ENCODE measurements at regions not wholly inside any gene's neighbourhood (a gene's known extent, or its start where the extent isn't known, plus 50 kb on each side); places are given as distances from the start of the nearest gene placed in this dataset.

DNA sequence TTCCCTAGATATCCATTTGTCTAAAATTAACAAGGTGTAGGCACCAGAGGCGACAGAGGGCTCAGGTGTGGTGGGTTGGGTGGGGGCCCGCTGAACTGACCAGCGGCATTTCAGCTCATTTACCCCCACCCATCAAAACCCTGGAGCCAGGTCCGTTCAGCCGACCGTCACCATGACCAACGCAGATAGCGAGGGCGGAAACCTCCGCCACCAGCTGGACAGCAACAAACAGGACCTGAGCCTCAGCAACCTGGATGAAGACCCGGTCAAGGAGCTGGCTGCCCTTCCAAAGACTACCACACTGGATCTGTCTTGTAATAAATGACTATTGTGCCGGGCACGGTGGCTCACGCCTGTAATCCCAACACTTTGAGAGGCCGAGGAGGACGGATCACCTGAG is 120.8 kb upstream of the LGSN start:
- ChIA-PET POLR2A (no interaction called here), CTCF (interaction anchor here (0.6 kb wide), 1 partner anchor 106 kb away, joined by 3 read pairs; no protein-coding TSS in a partner anchor)
- Mint-ChIP-seq H3K9me3 (ENCODE audit: unreplicated experiment) (peaks cover 6% of the 10 kb centered on the region), H3K27ac (ENCODE audit: low read depth, unreplicated experiment) (no peak overlapping the region), H3K4me1 (ENCODE audit: insufficient read depth, unreplicated experiment) (peaks cover 5% of the 10 kb centered on the region), H3K36me3 (ENCODE audit: insufficient read depth, unreplicated experiment) (no peaks in the 10 kb centered on the region), H3K27me3 (ENCODE audit: insufficient read depth, unreplicated experiment) (no peaks in the 10 kb centered on the region), H3K4me3 (ENCODE audit: unreplicated experiment) (no peak overlapping the region)
- no TSS peak for BruUV-seq (replicated peaks)
- no peak for TF ChIP-seq CTCF (IDR thresholded peaks at IDR 0.05; ENCODE audit: unreplicated experiment)
- DNase-seq (ENCODE audit: unreplicated experiment), result no peak
- intact Hi-C loops (cut with micrococcal nuclease), result no loop called here

GRCh38 chr6:63441266-63441956 is 121.6 kb upstream of the LGSN start:
- TF ChIP-seq CTCF (IDR thresholded peaks at IDR 0.05; ENCODE audit: unreplicated experiment), result no peak
- H3K27me3 Mint-ChIP-seq (ENCODE audit: insufficient read depth, unreplicated experiment), result no peaks in the 10 kb centered on the region
- intact Hi-C loops (cut with micrococcal nuclease), result no loop called here
- no peaks in the 10 kb centered on the region for H3K4me1 Mint-ChIP-seq (ENCODE audit: insufficient read depth, unreplicated experiment)
- ChIA-PET CTCF (interaction anchor here (0.6 kb wide), 2 partner anchors 10 to 106 kb away, joined by 3 to 6 read pairs; no protein-coding TSS in a partner anchor), POLR2A (interaction anchor here (0.7 kb wide), 1 partner anchor 1464 kb away, joined by 3 read pairs; no protein-coding TSS in a partner anchor)
- no peak overlapping the region for H3K27ac Mint-ChIP-seq (ENCODE audit: low read depth, unreplicated experiment)
- no peak overlapping the region for H3K4me3 Mint-ChIP-seq (ENCODE audit: unreplicated experiment)
- DNase-seq (ENCODE audit: unreplicated experiment), result no peak
- H3K36me3 Mint-ChIP-seq (ENCODE audit: insufficient read depth, unreplicated experiment), result no peaks in the 10 kb centered on the region
- BruUV-seq (replicated peaks), result no TSS peak
- peaks cover 6% of the 10 kb centered on the region for H3K9me3 Mint-ChIP-seq (ENCODE audit: unreplicated experiment)

- ChIA-PET POLR2A (interaction anchor here (0.6 kb wide), 1 partner anchor 604 kb away, joined by 4 read pairs; no protein-coding TSS in a partner anchor), CTCF (interaction anchor here (1.0 kb wide), 1 partner anchor 89 kb away, joined by 7 read pairs; no protein-coding TSS in a partner anchor)
- intact Hi-C loops (cut with micrococcal nuclease), result no loop called here
- H3K4me3 Mint-ChIP-seq (ENCODE audit: unreplicated experiment), result no peak overlapping the region
- no TSS peak for BruUV-seq (replicated peaks)
- no peaks in the 10 kb centered on the region for H3K36me3 Mint-ChIP-seq (ENCODE audit: insufficient read depth, unreplicated experiment)
- TF ChIP-seq CTCF (IDR thresholded peaks at IDR 0.05; ENCODE audit: unreplicated experiment), result no peak
- no peak overlapping the region for H3K27ac Mint-ChIP-seq (ENCODE audit: low read depth, unreplicated experiment)
- H3K4me1 Mint-ChIP-seq (ENCODE audit: insufficient read depth, unreplicated experiment), result no peaks in the 10 kb centered on the region
- no peak for DNase-seq (ENCODE audit: unreplicated experiment)
- no peaks in the 10 kb centered on the region for H3K27me3 Mint-ChIP-seq (ENCODE audit: insufficient read depth, unreplicated experiment)
- peaks cover 6% of the 10 kb centered on the region for H3K9me3 Mint-ChIP-seq (ENCODE audit: unreplicated experiment)
Measured at GRCh38 chr6:63442870-63443269, 123.1 kb upstream of the LGSN start.

GRCh38 chr6:63444768-63445167 is 125.0 kb upstream of the LGSN start:
- H3K4me1 Mint-ChIP-seq (ENCODE audit: insufficient read depth, unreplicated experiment), result no peaks in the 10 kb centered on the region
- no peak for DNase-seq (ENCODE audit: unreplicated experiment)
- no TSS peak for BruUV-seq (replicated peaks)
- H3K9me3 Mint-ChIP-seq (ENCODE audit: unreplicated experiment), result peaks cover 6% of the 10 kb centered on the region
- no peak for TF ChIP-seq CTCF (IDR thresholded peaks at IDR 0.05; ENCODE audit: unreplicated experiment)
- intact Hi-C loops (cut with micrococcal nuclease), result no loop called here
- H3K4me3 Mint-ChIP-seq (ENCODE audit: unreplicated experiment), result no peak overlapping the region
- no peaks in the 10 kb centered on the region for H3K36me3 Mint-ChIP-seq (ENCODE audit: insufficient read depth, unreplicated experiment)
- ChIA-PET POLR2A (no interaction called here), CTCF (interaction anchor here (0.6 kb wide), 1 partner anchor 92 kb away, joined by 3 read pairs; no protein-coding TSS in a partner anchor)
- no peak overlapping the region for H3K27ac Mint-ChIP-seq (ENCODE audit: low read depth, unreplicated experiment)
- H3K27me3 Mint-ChIP-seq (ENCODE audit: insufficient read depth, unreplicated experiment), result no peaks in the 10 kb centered on the region
